HEK293T (cell line): ENCODE measurements at regions not wholly inside any gene's neighbourhood (a gene's known extent, or its start where the extent isn't known, plus 50 kb on each side); places are given as distances from the start of the nearest gene placed in this dataset.

Source experiments
- ARNT ChIP-seq: fragments of 450-650 bp; IDR thresholded peaks from 2 replicates; pipeline ENCODE4 v1.6.1; 2017; ENCODE audit warnings: mild to moderate bottlenecking
- BHLHE40 ChIP-seq: fragments of 450-650 bp; IDR thresholded peaks from 2 replicates; pipeline ENCODE4 v1.6.1; 2016; ENCODE audit warnings: mild to moderate bottlenecking, moderate library complexity, borderline replicate concordance
- ELF4 ChIP-seq: fragments of 450-650 bp; IDR thresholded peaks from 2 replicates; pipeline ENCODE4 v1.6.1; 2017; ENCODE audit warnings: antibody characterized with exemption
- FOXA1 ChIP-seq: fragments of 450-650 bp; IDR thresholded peaks from 2 replicates; pipeline ENCODE4 v1.6.1; 2016; ENCODE audit warnings: mild to moderate bottlenecking
- FOXK2 ChIP-seq: fragments of 450-650 bp; IDR thresholded peaks from 2 replicates; pipeline ENCODE4 v1.6.1; 2016; ENCODE audit warnings: mild to moderate bottlenecking
- FOXM1 ChIP-seq: fragments of 450-650 bp; IDR thresholded peaks from 2 replicates; pipeline ENCODE4 v1.6.1; 2017; ENCODE audit warnings: mild to moderate bottlenecking, borderline replicate concordance
- LEF1 ChIP-seq: fragments of 450-650 bp; IDR thresholded peaks from 2 replicates; pipeline ENCODE4 v1.6.1; 2017; ENCODE audit warnings: mild to moderate bottlenecking, borderline replicate concordance
- NFRKB ChIP-seq: fragments of 450-650 bp; IDR thresholded peaks from 2 replicates; pipeline ENCODE4 v1.6.1; 2016; ENCODE audit warnings: mild to moderate bottlenecking, moderate library complexity
- SP1 ChIP-seq: fragments of 450-650 bp; IDR thresholded peaks from 2 replicates; pipeline ENCODE4 v1.6.1; 2017
- SUZ12 ChIP-seq: fragments of 450-650 bp; IDR thresholded peaks from 2 replicates; pipeline ENCODE4 v1.6.1; 2016; ENCODE audit warnings: mild to moderate bottlenecking
- TARDBP ChIP-seq: fragments of 450-650 bp; IDR thresholded peaks from 2 replicates; pipeline ENCODE4 v1.6.1; 2016
- ZNF384 ChIP-seq: fragments of 450-650 bp; IDR thresholded peaks from 2 replicates; pipeline ENCODE4 v1.6.1; 2016

DNA sequence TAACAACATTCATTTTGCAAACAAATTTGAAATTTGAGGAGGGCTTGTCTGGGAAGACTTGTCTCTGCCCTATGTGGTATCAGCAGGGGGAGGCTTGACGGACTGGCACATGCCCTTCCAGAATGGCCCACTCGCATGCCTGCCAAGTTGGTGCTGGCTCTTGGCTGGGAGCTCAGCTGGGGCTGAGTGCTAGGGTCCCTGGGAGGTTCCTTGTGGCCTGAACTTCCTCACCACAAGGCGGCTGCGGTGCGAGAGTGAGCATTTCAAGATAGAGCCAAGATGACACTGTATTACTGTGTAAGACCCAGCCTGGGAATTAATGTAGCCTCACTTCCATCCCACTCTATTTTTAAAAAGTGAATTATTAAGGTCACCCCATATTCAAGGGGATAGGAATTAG is 271.6 kb upstream of the PLEKHG7 start:
- TF ChIP-seq SP1 = no peak
- TF ChIP-seq BHLHE40 = no peak
- no peak for TF ChIP-seq FOXM1
- TF ChIP-seq ZNF384 = no peak
- no peak for TF ChIP-seq SUZ12
- TF ChIP-seq FOXA1 = no peak
- no peak for TF ChIP-seq FOXK2
- TF ChIP-seq ARNT = no peak
- no peak for TF ChIP-seq LEF1
- no peak for TF ChIP-seq ELF4
- TF ChIP-seq NFRKB = no peak
- TF ChIP-seq TARDBP = no peak
